Body of pancreas (tissue), 4 donors: ENCODE measurements at regions not wholly inside any gene's neighbourhood (a gene's known extent, or its start where the extent isn't known, plus 50 kb on each side); places are given as distances from the start of the nearest gene placed in this dataset.

Source experiments
- CTCF ChIP-seq, 7 experiments: fragments of 450-650 bp in 4 of 7; fragments of 200-600 bp in 3 of 7; sonication (generic) in 3 of 7; IDR thresholded peaks; one replicate each; pipeline ENCODE4 v1.5.1; 2016 to 2019; ENCODE audit warnings: antibody characterized with exemption in 7 of 7
- POLR2A ChIP-seq, 3 donors: fragments of 450-650 bp; IDR thresholded peaks; one replicate each; pipeline ENCODE4 v1.6.1; 2016; ENCODE audit warnings: antibody characterized with exemption in 3 of 3, mild to moderate bottlenecking in 2 of 3

- TF ChIP-seq POLR2A (IDR thresholded peaks at IDR 0.05): no peak
- TF ChIP-seq CTCF (IDR thresholded peaks at IDR 0.05): no peak
Measured at GRCh38 chr6:138666636-138667035, 106.9 kb upstream of the CCDC28A start.
